ENCODE measurements at regions not wholly inside any gene's neighbourhood (a gene's known extent, or its start where the extent isn't known, plus 50 kb on each side); places are given as distances from the start of the nearest gene placed in this dataset.

DNA sequence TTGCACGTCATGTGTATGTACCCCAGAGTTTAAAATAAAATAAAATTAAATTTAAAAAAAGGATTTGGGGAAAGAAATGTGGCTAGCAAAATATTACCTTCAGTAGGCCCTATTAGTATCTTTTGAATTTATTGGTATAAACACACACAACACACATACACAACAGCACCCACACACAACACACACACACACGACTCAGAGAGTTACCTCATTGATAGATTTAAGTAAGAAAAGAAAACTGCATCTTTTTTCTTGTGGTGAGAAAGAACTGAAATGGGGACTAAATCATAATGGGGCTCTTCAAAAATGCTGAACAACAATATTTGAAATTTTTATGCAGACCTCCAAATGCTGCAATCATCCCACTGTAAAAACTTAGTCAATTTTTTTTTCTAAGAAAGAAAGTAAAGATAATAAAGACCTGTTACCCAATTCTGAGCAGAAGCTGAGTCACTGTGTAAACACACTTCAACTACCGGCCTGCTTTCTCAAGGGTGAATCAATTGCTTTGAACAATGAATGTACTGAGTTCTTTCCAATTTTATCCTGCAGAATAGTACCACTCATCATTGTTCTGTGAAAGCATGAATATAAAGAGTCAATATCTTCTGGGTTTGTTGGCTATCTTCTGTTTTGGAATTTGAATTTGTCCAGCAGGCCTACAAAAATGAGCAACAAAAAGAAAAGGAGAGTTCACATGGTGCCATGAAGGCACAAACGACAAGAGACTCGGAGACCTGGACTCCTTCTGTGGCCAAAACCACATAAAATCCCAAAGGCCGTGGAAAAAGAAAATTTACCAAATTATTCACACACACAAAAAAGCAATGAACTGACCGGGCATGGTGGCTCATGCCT, 57.9 kb upstream of the CCNG1 start:
- no peak overlapping the region for H3K4me3 ChIP-seq (ENCODE audit: low read length)
- peak; percentile 33 for DNase-seq (ENCODE audit: low read depth)
- TF ChIP-seq, protein P1, sequence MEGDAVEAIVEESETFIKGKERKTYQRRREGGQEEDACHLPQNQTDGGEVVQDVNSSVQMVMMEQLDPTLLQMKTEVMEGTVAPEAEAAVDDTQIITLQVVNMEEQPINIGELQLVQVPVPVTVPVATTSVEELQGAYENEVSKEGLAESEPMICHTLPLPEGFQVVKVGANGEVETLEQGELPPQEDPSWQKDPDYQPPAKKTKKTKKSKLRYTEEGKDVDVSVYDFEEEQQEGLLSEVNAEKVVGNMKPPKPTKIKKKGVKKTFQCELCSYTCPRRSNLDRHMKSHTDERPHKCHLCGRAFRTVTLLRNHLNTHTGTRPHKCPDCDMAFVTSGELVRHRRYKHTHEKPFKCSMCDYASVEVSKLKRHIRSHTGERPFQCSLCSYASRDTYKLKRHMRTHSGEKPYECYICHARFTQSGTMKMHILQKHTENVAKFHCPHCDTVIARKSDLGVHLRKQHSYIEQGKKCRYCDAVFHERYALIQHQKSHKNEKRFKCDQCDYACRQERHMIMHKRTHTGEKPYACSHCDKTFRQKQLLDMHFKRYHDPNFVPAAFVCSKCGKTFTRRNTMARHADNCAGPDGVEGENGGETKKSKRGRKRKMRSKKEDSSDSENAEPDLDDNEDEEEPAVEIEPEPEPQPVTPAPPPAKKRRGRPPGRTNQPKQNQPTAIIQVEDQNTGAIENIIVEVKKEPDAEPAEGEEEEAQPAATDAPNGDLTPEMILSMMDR (conservative IDR thresholded peaks at IDR 0.05; ENCODE audit: low read length) = no peak

DNA sequence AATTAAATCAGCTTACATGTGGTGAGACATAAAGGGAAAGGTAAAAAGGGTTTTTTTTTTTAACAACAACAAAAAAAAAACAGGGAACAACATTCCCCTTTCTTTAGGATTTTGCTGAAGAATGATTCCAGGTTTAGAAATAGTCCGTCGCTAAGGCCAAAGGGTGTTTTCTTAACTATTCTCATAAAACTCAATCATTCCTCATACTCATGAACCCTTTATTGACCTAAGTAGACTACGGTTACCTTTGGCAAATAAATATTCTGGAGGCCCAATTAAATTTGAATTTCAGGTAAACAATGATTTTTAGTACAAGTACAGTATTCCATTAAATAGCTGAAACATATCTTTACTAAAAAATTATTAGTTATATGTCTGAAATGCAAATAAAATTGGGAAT, 55.6 kb upstream of the CCNG1 start:
- TF ChIP-seq, protein P1 (conservative IDR thresholded peaks at IDR 0.05; ENCODE audit: low read length) = no peak
- no peak for DNase-seq (ENCODE audit: low read depth)
- H3K4me3 ChIP-seq (ENCODE audit: low read length) = no peak overlapping the region

DNA sequence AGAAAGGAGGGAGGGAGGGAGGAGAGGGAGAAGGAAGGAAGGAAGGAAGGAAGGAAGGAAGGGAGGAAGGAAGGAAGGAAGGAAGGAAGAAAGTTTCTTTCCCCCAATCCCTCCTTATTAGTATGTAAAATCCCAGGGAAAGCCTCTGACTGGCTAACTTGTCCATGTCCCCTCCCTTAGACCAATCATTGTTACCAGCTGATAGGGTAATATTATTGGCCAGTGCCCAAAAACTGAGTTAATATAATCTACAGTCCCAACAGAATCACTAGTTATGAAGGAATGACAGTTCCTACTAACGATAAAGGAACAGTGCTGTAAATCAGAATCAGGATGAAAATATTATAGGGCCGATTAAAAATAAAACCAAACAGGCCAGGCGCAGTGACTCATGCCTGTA, 53.6 kb upstream of the CCNG1 start:
- no peak for DNase-seq (ENCODE audit: low read depth)
- TF ChIP-seq, protein P1 (conservative IDR thresholded peaks at IDR 0.05; ENCODE audit: low read length) = no peak
- no peak overlapping the region for H3K4me3 ChIP-seq (ENCODE audit: low read length)

DNA sequence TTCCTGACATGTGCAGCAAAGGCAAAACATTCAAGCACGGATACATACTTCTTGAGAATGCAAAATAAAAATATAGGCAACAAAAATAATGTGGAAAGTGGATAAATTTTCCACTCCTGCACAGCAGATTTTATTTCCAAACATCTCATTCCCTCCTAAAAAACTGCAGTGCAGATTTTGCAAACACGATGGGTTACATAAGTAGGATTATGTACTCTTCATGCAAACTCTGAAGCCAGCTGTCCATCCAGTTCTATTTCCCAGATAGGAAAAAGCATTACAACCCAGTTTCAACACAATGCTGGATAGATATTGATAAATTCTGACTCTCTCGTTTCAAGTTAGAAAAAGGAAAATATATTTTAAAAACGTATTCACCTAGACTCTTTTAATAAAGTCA, 52.7 kb upstream of the CCNG1 start:
- TF ChIP-seq, protein P1 (conservative IDR thresholded peaks at IDR 0.05; ENCODE audit: low read length) = no peak
- DNase-seq (ENCODE audit: low read depth) = no peak
- no peak overlapping the region for H3K4me3 ChIP-seq (ENCODE audit: low read length)

DNA sequence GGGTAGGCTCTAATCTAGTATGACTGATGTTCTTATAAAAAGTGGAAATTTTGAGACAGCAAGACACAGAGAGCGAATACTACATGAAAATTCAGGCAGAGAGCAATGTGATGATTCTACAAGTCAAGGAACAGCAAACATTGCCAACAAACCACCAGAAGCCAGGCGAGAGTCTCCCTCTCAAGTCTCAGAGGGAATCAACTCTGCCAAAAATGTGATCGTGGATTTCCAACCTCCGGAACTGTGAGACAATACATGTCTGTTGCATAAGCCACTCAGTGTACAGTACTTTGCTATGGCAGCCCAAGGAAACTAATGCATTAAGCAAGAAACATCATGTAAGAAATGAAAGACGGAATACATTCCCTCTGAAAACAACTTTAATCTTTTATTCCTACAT, 52.1 kb upstream of the CCNG1 start:
- TF ChIP-seq, protein P1 (conservative IDR thresholded peaks at IDR 0.05; ENCODE audit: low read length) = no peak
- no peak overlapping the region for H3K4me3 ChIP-seq (ENCODE audit: low read length)
- DNase-seq (ENCODE audit: low read depth) = no peak

DNA sequence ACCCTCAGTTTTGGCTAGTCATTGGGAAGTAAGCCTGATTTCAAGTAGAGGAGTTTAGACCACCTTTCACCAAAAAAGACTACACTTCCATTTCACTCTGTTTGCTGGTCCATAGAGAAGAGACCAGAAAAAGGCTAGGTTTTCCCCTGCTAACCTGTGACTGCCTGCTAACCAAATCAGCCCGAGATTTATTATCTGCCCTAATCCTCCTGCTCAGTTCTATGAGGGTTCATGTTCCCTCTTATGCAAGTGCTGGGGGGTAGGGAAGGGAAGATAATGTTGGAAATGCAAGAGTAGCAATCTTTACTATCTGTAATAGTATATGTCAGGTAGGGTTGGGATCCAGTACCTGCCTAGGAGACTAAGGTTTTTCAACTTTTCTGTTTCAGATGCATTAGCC, 51.6 kb upstream of the CCNG1 start:
- TF ChIP-seq, protein P1 (conservative IDR thresholded peaks at IDR 0.05; ENCODE audit: low read length) = no peak
- DNase-seq (ENCODE audit: low read depth) = no peak
- no peak overlapping the region for H3K4me3 ChIP-seq (ENCODE audit: low read length)

DNA sequence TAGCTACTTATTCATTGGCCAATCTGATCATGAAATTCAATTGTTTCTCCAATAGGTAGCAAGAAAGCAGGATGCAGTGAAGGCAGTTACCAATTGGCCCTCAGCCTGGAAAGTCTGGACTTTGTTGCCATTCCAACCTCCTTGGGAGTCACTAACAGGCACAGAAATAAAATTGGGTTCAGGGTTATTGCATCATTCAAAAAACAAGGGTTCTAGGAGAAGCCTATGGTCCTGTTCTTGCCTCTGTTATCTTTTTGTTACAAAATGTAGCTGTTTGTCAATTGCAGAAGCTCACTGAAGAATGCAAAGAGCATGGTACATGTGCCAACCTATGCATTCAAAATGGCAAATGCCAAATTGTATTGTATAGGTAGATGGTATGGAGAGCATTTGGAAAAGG, 51.0 kb upstream of the CCNG1 start:
- DNase-seq (ENCODE audit: low read depth) = no peak
- TF ChIP-seq, protein P1 (conservative IDR thresholded peaks at IDR 0.05; ENCODE audit: low read length) = no peak
- no peak overlapping the region for H3K4me3 ChIP-seq (ENCODE audit: low read length)

All from AG10803 (cell line).